ENCODE measurements at regions not wholly inside any gene's neighbourhood (a gene's known extent, or its start where the extent isn't known, plus 50 kb on each side); places are given as distances from the start of the nearest gene placed in this dataset.

GRCh38 chr11:69880041-69880825, 61.0 kb upstream of the FGF3 start (continued):
- TF ChIP-seq, protein P1, sequence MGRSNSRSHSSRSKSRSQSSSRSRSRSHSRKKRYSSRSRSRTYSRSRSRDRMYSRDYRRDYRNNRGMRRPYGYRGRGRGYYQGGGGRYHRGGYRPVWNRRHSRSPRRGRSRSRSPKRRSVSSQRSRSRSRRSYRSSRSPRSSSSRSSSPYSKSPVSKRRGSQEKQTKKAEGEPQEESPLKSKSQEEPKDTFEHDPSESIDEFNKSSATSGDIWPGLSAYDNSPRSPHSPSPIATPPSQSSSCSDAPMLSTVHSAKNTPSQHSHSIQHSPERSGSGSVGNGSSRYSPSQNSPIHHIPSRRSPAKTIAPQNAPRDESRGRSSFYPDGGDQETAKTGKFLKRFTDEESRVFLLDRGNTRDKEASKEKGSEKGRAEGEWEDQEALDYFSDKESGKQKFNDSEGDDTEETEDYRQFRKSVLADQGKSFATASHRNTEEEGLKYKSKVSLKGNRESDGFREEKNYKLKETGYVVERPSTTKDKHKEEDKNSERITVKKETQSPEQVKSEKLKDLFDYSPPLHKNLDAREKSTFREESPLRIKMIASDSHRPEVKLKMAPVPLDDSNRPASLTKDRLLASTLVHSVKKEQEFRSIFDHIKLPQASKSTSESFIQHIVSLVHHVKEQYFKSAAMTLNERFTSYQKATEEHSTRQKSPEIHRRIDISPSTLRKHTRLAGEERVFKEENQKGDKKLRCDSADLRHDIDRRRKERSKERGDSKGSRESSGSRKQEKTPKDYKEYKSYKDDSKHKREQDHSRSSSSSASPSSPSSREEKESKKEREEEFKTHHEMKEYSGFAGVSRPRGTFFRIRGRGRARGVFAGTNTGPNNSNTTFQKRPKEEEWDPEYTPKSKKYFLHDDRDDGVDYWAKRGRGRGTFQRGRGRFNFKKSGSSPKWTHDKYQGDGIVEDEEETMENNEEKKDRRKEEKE (IDR thresholded peaks at IDR 0.05): no peak
- TF ChIP-seq SPI1 (IDR thresholded peaks at IDR 0.05; ENCODE audit: borderline replicate concordance, insufficient read depth, low read depth, low read length) (no peak), FOS (IDR thresholded peaks at IDR 0.05; ENCODE audit: borderline replicate concordance, extremely low read depth, insufficient read length) (no peak), NFYB (IDR thresholded peaks at IDR 0.05; ENCODE audit: insufficient read depth, low read depth, low read length) (no peak), CUX1 (IDR thresholded peaks at IDR 0.05; ENCODE audit: insufficient replicate concordance, low read depth, low read length) (no peak), KLF5 (IDR thresholded peaks at IDR 0.05; ENCODE audit: partially characterized antibody) (no peak), NR2F1 (conservative IDR thresholded peaks at IDR 0.05) (no peak), E2F4 (IDR thresholded peaks at IDR 0.05; ENCODE audit: low read depth, low read length) (no peak)
- TF ChIP-seq, protein P2, sequence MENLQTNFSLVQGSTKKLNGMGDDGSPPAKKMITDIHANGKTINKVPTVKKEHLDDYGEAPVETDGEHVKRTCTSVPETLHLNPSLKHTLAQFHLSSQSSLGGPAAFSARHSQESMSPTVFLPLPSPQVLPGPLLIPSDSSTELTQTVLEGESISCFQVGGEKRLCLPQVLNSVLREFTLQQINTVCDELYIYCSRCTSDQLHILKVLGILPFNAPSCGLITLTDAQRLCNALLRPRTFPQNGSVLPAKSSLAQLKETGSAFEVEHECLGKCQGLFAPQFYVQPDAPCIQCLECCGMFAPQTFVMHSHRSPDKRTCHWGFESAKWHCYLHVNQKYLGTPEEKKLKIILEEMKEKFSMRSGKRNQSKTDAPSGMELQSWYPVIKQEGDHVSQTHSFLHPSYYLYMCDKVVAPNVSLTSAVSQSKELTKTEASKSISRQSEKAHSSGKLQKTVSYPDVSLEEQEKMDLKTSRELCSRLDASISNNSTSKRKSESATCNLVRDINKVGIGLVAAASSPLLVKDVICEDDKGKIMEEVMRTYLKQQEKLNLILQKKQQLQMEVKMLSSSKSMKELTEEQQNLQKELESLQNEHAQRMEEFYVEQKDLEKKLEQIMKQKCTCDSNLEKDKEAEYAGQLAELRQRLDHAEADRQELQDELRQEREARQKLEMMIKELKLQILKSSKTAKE (IDR thresholded peaks at IDR 0.05; ENCODE audit: low read depth, poor library complexity, severe bottlenecking): no peak
- TF ChIP-seq, protein P3, sequence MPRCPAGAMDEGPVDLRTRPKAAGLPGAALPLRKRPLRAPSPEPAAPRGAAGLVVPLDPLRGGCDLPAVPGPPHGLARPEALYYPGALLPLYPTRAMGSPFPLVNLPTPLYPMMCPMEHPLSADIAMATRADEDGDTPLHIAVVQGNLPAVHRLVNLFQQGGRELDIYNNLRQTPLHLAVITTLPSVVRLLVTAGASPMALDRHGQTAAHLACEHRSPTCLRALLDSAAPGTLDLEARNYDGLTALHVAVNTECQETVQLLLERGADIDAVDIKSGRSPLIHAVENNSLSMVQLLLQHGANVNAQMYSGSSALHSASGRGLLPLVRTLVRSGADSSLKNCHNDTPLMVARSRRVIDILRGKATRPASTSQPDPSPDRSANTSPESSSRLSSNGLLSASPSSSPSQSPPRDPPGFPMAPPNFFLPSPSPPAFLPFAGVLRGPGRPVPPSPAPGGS (IDR thresholded peaks at IDR 0.05; ENCODE audit: borderline replicate concordance, insufficient read depth, low read depth, low read length, poor library complexity, severe bottlenecking): no peak

Data from GM12878 (cell line).